Stimulated activated CD8-positive, alpha-beta memory T cell treated with anti-CD3 and anti-CD28 coated beads, Interleukin-2, amount 100 ng/mL, for 48 hours (primary cell): ENCODE measurements at regions not wholly inside any gene's neighbourhood (a gene's known extent, or its start where the extent isn't known, plus 50 kb on each side); places are given as distances from the start of the nearest gene placed in this dataset.
"Not testable (repeated sequence)": the region's sequence is repeated elsewhere in the genome, so short reads cannot be mapped to it uniquely, and the experiment has no call there.

Source experiments
- DNase-seq, 2 donors: peaks; one replicate each; pipeline ENCODE4 v3.0.0-alpha.2; 2020; ENCODE audit warnings: low read depth in 2 of 2

DNA sequence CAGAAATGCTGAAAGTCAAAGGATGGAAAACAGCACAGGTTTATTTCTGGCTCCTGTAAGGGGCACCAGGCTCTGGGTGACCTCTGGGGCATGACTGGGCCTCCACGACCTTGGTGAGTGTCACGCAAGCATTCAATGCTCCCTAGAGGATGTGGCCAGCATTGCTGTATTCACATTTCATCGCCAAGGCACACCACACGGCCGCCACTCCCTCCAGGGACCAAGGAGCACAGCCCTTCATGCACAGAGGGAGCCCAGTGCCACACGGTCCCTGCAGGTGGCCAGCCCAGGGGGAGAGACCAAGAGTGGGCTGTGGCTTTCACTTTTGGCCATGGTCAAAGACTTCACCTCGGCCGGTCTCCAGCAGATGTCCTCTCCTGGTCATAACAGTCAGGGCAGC, 137.4 kb upstream of the TNRC6C start:
- DNase-seq, result no peak

- no peak for DNase-seq
These were observed 136.0 kb upstream of the TNRC6C start for GRCh38 chr17:77822302-77823030.

DNA sequence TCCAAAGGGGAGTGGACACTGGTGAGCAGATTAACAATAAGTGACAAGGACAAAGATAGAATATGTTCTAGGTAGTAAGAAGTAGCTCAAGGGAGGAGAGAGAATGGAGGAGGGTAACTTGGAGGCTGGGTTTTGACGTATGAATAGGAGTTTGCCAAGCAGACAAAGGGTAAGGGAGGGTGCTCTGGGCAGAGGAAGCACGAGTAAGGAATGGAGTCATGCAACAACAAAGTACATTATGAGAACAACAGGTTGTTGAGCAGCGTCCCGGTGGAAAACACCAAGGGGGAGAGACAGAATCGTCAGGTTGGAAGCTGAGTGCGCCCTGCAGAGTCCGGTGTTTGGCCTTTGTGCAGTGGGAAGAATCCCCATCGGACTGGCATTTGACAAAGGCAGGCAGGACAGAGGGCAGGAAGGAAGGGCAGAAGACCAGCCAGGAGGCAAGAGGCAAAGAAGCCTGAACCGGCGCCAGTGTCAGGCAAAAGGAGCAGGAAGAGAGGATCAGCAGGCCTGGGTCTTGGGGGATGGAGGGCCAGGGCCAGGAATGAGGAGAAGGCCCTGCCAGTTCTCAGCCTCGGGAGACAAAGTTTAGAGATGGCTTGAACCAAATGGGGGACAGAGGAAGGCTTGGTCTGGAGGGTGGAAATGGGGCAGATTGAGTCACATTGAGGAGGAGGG, 134.3 kb upstream of the TNRC6C start:
- no peak for DNase-seq

- DNase-seq, result no peak
These were observed 133.7 kb upstream of the TNRC6C start for GRCh38 chr17:77824780-77825280.

DNA sequence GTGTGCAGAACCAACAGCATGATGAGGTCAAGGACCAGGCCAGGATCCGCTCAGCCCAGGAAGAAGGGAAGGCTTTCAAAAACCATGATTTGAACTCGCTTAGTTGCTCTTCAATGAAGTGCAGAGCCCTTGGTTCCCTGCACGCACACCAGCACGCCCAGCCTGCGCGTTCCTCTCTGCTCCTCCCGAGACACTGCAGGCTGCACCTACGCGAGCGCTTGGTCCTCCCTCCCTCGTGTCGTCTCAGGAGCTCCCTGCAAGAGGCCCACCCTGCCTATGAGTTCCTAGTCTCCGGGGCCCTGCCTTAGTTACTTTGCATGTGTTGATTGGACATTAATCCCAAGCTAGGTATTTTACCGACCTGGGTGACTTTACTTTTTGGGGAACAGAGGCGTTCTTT, 132.9 kb upstream of the TNRC6C start:
- no peak for DNase-seq

GRCh38 chr17:77826132-77826873, 132.2 kb upstream of the TNRC6C start:
- no peak for DNase-seq

DNA sequence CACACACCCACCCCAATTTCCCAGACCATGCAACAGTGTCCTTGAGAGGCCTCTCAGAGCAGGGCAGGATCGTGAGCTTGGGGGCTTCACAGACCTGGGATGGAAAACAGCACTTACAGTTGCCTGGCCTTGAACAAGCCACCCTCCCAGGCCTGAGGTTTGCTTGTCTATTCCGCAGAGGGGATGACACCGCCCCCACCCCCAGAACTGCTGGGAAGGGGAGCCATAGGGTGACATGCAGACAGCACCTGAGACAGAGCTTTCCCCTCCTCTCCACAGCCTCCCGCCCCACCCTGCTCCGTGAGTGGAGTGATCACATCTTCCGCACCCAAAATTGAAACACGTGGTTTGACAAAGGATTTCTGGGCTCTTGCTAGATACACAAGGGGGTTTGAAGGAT, 131.5 kb upstream of the TNRC6C start:
- no peak for DNase-seq

DNA sequence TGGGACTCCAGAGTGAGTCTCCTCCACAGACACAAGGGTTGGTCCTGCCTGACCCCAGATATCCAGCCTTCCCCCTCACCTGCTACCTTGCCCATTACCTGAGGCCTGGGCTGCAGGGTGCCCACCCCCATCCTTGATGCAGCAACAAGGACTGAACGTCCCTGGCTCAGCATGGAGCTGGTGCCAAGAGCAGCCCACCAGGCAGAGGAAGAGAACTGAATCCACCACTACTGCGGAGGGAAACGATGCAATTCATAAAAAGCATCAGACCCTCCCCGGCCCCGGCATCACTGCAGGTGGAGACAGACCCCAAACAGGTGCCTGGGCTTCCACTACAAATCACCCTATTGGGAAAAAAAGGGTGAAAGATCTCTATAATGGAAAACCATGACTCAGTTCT, 131.0 kb upstream of the TNRC6C start:
- DNase-seq, result no peak

- DNase-seq, result no peak
These were observed 129.6 kb upstream of the TNRC6C start for GRCh38 chr17:77828749-77829539.

GRCh38 chr17:77829843-77830799, 128.4 kb upstream of the TNRC6C start:
- DNase-seq, result no peak

DNA sequence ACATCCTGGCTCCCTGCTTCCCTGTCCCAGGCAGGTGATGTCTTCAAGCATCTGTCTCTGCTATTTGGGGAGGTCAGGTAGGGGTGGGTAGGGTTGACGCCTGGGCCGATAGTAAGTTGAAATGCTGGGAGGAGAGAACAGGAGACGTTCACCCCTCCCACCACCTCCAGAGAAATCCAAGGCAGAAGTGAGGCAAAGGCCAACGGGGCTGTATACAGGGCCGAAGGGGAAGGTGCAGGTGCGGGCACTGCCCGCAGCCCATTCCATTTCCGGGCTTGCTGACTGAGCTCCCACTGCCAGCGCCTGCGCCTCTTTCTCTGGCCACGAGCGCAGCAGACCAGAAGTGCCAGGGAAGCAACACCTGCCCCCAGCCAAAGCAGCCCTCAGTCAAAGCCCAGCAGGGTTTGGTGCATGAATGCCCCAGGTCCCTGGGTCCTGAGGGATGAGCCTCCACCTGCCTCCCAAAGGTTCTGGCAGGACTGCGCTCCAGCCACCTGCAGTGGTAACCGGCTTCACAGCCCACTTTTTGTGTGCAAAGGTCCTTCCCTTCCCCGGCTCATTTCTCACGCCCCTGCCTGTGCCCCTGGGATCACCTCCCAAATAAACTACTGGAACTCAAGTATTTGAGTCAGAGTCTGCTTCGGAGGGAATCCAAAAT, 127.6 kb upstream of the TNRC6C start:
- DNase-seq, result no peak

DNA sequence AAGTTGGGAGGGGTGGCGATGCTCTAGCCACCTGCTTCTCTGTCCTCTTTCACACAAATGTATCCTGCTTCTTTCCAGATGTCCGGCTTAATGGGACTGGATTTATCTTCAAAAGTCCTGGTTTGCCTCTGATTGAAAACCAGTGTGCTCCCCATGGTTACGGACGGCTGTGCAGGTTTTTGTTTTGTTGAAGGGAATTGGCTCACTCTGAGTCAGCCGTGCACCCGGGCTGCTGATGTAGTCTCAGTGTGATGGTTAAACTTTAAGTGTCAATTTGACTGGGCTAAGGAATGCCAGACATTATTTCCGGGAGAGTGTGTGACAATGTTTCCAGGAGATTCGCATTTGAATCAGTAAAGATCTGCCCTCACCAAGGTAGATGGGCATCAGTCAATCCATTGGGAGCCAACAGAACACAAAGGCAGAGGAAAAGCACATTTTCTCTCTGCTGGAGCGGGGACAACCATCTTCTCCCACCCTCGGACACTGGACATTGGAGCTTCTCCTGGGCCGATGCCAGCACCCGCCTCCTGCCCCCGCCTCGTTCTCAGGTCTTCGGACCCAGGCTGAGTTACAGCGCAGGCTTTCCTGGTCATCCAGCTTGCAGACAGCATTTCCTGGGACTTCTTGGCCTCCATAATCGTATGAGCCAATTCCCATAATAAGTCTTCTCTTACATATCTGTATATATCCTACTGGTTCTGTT, 126.9 kb upstream of the TNRC6C start:
- no peak for DNase-seq

- no peak for DNase-seq
These were observed 126.3 kb upstream of the TNRC6C start for GRCh38 chr17:77832180-77832560.

GRCh38 chr17:77833769-77834168, 124.7 kb upstream of the TNRC6C start:
- DNase-seq, result no peak

GRCh38 chr17:77834170-77835115, 124.1 kb upstream of the TNRC6C start:
- peak; percentile 61 to 69 for DNase-seq

DNA sequence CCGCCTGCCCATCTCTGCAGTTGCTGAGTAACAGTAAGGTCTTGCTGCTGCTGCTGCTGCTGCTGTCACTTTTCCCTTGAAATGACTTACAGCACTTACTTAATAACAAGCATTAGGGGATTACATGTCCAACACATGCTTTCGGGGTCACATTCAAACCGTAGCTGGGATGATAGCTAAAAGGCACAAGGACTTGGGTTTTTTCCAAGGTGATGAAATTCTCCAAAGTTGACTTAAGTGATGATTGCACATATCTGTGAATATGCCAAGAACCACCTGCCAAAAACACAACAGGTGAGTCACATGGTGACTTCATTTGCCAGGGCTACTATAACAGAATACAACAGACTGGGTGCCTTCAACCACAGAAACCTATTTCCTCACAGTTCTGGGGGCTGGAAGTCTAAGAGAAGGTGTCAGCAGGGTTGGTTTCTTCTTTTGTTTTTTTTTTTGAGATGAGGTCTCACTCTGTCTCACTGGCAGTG, 121.9 kb upstream of the TNRC6C start:
- DNase-seq, result no peak

- not testable (repeated sequence) for DNase-seq
These were observed 121.4 kb upstream of the TNRC6C start for GRCh38 chr17:77837072-77837471.

DNA sequence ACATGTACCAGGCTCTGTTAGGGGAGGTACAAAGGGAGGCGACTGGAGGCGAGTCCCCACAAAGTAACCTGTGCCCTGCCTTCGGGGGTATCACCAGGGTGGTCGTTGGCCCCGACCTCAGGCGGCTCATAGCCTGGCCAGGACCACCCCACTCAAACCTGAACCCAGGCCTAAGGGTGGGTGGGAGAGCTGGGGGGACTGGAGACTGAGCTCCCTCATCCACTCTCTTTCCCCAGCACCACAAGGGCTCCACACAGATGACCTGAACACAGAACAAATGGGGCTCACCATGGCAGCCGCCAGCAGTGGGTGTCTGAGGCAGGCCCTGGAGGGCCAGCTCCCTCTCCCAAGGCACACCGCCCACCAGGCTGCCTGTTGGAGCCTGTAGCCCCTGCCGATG, 120.6 kb upstream of the TNRC6C start:
- DNase-seq, result no peak
